Caco-2 (cell line): ENCODE measurements at regions not wholly inside any gene's neighbourhood (a gene's known extent, or its start where the extent isn't known, plus 50 kb on each side); places are given as distances from the start of the nearest gene placed in this dataset.

Experiments used
- BruUV-seq: library from RNA; stranded (reverse); fragments of 400-500 nt; replicated peaks from 2 replicates; lab custom pipeline; 2021; lab: Mats Ljungman, UMichigan
- CTCF ChIA-PET: fragments of 300-600 bp; sonication (Branson Sonifier 250); formaldehyde crosslinking; loops from one replicate; lab custom pipeline; 2022; ENCODE audit warnings: antibody characterized with exemption; lab: Charles Lee
- POLR2A ChIA-PET: fragments of 300-600 bp; sonication (Branson Sonifier 250); formaldehyde crosslinking; loops from one replicate; lab custom pipeline; 2022; ENCODE audit warnings: antibody characterized with exemption; lab: Charles Lee
- DNase-seq, 2 experiments: peaks; one replicate each; pipeline versions ENCODE4 v3.0.0 to v3.0.0-alpha.2; 2020 to 2022
- H3K27me3 ChIP-seq: replicated peaks from 2 replicates; pipeline ENCODE4 v1.6.0; 2011; ENCODE audit warnings: low read length; ENCODE audit not compliant: control insufficient read depth, insufficient read depth
- H3K36me3 ChIP-seq: 2 replicates; pipeline ENCODE4 v1.5.1; 2011; ENCODE audit warnings: low read length; ENCODE audit not compliant: control insufficient read depth, insufficient read depth
- H3K4me1 ChIP-seq: fragments of 250-450 bp; sonication (Bioruptor Pico); 2 replicates; pipeline ENCODE4 v1.5.1; 2020; ENCODE audit warnings: mild to moderate bottlenecking
- H3K4me3 ChIP-seq: 2 replicates; pipeline ENCODE4 v1.5.1; 2011; ENCODE audit warnings: low read depth, mild to moderate bottlenecking, control low read depth, low read length
- H3K9me3 ChIP-seq: fragments of 250-450 bp; sonication (Bioruptor Pico); 2 replicates; pipeline ENCODE4 v1.5.1; 2020; ENCODE audit warnings: mild to moderate bottlenecking, moderate library complexity
- H3K27ac Mint-ChIP-seq: one replicate; pipeline ENCODE4 v1.8.0; 2022; ENCODE audit warnings: mixed read lengths; ENCODE audit not compliant: unreplicated experiment
- H3K27me3 Mint-ChIP-seq: one replicate; pipeline ENCODE4 v1.8.0; 2022; ENCODE audit warnings: mixed read lengths; ENCODE audit not compliant: insufficient read depth, unreplicated experiment
- H3K36me3 Mint-ChIP-seq: one replicate; pipeline ENCODE4 v1.8.0; 2022; ENCODE audit warnings: mild to moderate bottlenecking, mixed read lengths; ENCODE audit not compliant: insufficient read depth, unreplicated experiment
- H3K4me1 Mint-ChIP-seq: one replicate; pipeline ENCODE4 v1.8.0; 2022; ENCODE audit warnings: low read depth, mixed read lengths; ENCODE audit not compliant: unreplicated experiment
- H3K4me3 Mint-ChIP-seq: one replicate; pipeline ENCODE4 v1.8.0; 2022; ENCODE audit warnings: mild to moderate bottlenecking, moderate library complexity, mixed read lengths; ENCODE audit not compliant: unreplicated experiment
- H3K9me3 Mint-ChIP-seq: one replicate; pipeline ENCODE4 v1.8.0; 2022; ENCODE audit warnings: mixed read lengths; ENCODE audit not compliant: unreplicated experiment
- CTCF ChIP-seq, 2 experiments: fragments of 200-600 bp in 1 of 2; IDR thresholded peaks; 1 replicate in 1 of 2; 2 replicates in 1 of 2; pipeline versions ENCODE4 v1.5.1 to v1.8.0; 2011 to 2022; ENCODE audit warnings: antibody characterized with exemption in 1 of 2, control low read depth in 1 of 2, inconsistent platforms in 1 of 2, low read depth in 1 of 2, low read length in 1 of 2, mild to moderate bottlenecking in 1 of 2, moderate library complexity in 1 of 2; ENCODE audit not compliant: insufficient read depth in 1 of 2, severe bottlenecking in 1 of 2, unreplicated experiment in 1 of 2
- intact Hi-C: fragments of 100-400 bp; cut with micrococcal nuclease; formaldehyde crosslinking; loops from one replicate; pipeline ENCODE4 v1.10.0; 2022; ENCODE audit not compliant: unreplicated experiment

- no peak overlapping the region for H3K4me3 ChIP-seq
- no peak for TF ChIP-seq CTCF (IDR thresholded peaks at IDR 0.05; ENCODE audit: insufficient read depth in 1 of 2, low read depth in 1 of 2, low read length in 1 of 2, severe bottlenecking in 1 of 2, unreplicated experiment in 1 of 2)
- Mint-ChIP-seq H3K9me3 (peaks cover 12% of the 10 kb centered on the region), H3K36me3 (no peaks in the 10 kb centered on the region), H3K27ac (no peak overlapping the region), H3K27me3 (no peaks in the 10 kb centered on the region), H3K4me1 (peaks cover 13% of the 10 kb centered on the region), H3K4me3 (no peak overlapping the region)
- intact Hi-C loops = no loop called here
- DNase-seq = no peak
- POLR2A ChIA-PET = no interaction called here
- H3K27me3 ChIP-seq = no peaks in the 10 kb centered on the region
- BruUV-seq = no TSS peak
- CTCF ChIA-PET = no interaction called here
- no peaks in the 10 kb centered on the region for H3K36me3 ChIP-seq
- H3K4me1 ChIP-seq = peaks cover 14% of the 10 kb centered on the region
- H3K9me3 ChIP-seq = no peaks in the 10 kb centered on the region
These were observed 135.9 kb upstream of the TMTC4 start for GRCh38 chr13:100810481-100810880.

- Histone ChIP-seq H3K4me1 (peaks cover 14% of the 10 kb centered on the region), H3K9me3 (no peaks in the 10 kb centered on the region), H3K36me3 (no peaks in the 10 kb centered on the region), H3K27me3 (no peaks in the 10 kb centered on the region), H3K4me3 (no peak overlapping the region)
- no peak overlapping the region for H3K27ac Mint-ChIP-seq
- no TSS peak for BruUV-seq
- ChIA-PET CTCF (no interaction called here), POLR2A (no interaction called here)
- intact Hi-C loops = no loop called here
- no peak for TF ChIP-seq CTCF (IDR thresholded peaks at IDR 0.05; ENCODE audit: insufficient read depth in 1 of 2, low read depth in 1 of 2, low read length in 1 of 2, severe bottlenecking in 1 of 2, unreplicated experiment in 1 of 2)
- H3K27me3 Mint-ChIP-seq = no peaks in the 10 kb centered on the region
- H3K36me3 Mint-ChIP-seq = no peaks in the 10 kb centered on the region
- H3K4me3 Mint-ChIP-seq = no peak overlapping the region
- H3K4me1 Mint-ChIP-seq = peaks cover 13% of the 10 kb centered on the region
- DNase-seq = no peak
- H3K9me3 Mint-ChIP-seq = peaks cover 10% of the 10 kb centered on the region
These were observed 135.3 kb upstream of the TMTC4 start for GRCh38 chr13:100809856-100810255.

- Mint-ChIP-seq H3K27me3 (no peaks in the 10 kb centered on the region), H3K4me3 (no peak overlapping the region), H3K36me3 (no peaks in the 10 kb centered on the region), H3K9me3 (peaks cover 10% of the 10 kb centered on the region), H3K4me1 (peaks cover 13% of the 10 kb centered on the region), H3K27ac (no peak overlapping the region)
- BruUV-seq = no TSS peak
- Histone ChIP-seq H3K9me3 (no peaks in the 10 kb centered on the region), H3K4me1 (peaks cover 14% of the 10 kb centered on the region), H3K27me3 (no peaks in the 10 kb centered on the region), H3K36me3 (no peaks in the 10 kb centered on the region), H3K4me3 (no peak overlapping the region)
- no peak for DNase-seq
- TF ChIP-seq CTCF (IDR thresholded peaks at IDR 0.05; ENCODE audit: insufficient read depth in 1 of 2, low read depth in 1 of 2, low read length in 1 of 2, severe bottlenecking in 1 of 2, unreplicated experiment in 1 of 2) = no peak
- CTCF ChIA-PET = no interaction called here
- POLR2A ChIA-PET = no interaction called here
- intact Hi-C loops = no loop called here
These were observed 134.5 kb upstream of the TMTC4 start for GRCh38 chr13:100809129-100809390.
